Panc1 (cell line): ENCODE measurements at regions not wholly inside any gene's neighbourhood (a gene's known extent, or its start where the extent isn't known, plus 50 kb on each side); places are given as distances from the start of the nearest gene placed in this dataset.

Source experiments
- ATAC-seq: fragments of 200-7000 bp; cut with Tn5 transposase; 2 replicates; pipeline ENCODE4 v1.9.1; 2020; ENCODE audit warnings: mild to moderate bottlenecking, moderate library complexity
- BruUV-seq: library from RNA; stranded (reverse); fragments of 400-500 nt; replicated peaks from 2 replicates; lab custom pipeline; 2021; lab: Mats Ljungman, UMichigan
- CTCF ChIA-PET: fragments of 300-600 bp; sonication (Branson Sonifier 250); formaldehyde crosslinking; loops from one replicate; lab custom pipeline; 2022; ENCODE audit warnings: antibody characterized with exemption; lab: Charles Lee
- POLR2A ChIA-PET: fragments of 300-600 bp; sonication (Branson Sonifier 250); formaldehyde crosslinking; loops from one replicate; lab custom pipeline; 2022; ENCODE audit warnings: antibody characterized with exemption; lab: Charles Lee
- DNase-seq: peaks from one replicate; pipeline ENCODE4 v3.0.0-alpha.2; 2010; ENCODE audit warnings: low read depth, low spot score
- H3K27ac ChIP-seq: 2 replicates; pipeline ENCODE4 v1.5.1; 2011; ENCODE audit warnings: mild to moderate bottlenecking, low read length, inconsistent platforms
- H3K27me3 ChIP-seq: fragments of 200-500 bp; sonication (Bioruptor generic); 2 replicates; pipeline ENCODE4 v1.6.0; 2014; ENCODE audit warnings: low read length, inconsistent platforms; ENCODE audit not compliant: control insufficient read depth, insufficient read depth
- H3K36me3 ChIP-seq: fragments of 200-500 bp; sonication (Bioruptor generic); 2 replicates; pipeline ENCODE4 v1.5.1; 2014; ENCODE audit warnings: inconsistent platforms, mild to moderate bottlenecking, low read length, moderate library complexity; ENCODE audit not compliant: control insufficient read depth, insufficient read depth
- H3K4me1 ChIP-seq: 2 replicates; pipeline ENCODE4 v1.5.1; 2011; ENCODE audit warnings: inconsistent platforms, mild to moderate bottlenecking, low read length, moderate library complexity; ENCODE audit not compliant: control insufficient read depth, insufficient read depth
- H3K4me3 ChIP-seq, 2 experiments: 2 replicates each; pipeline ENCODE4 v1.5.1; 2011 to 2012; ENCODE audit warnings: low read depth in 2 of 2, low read length in 2 of 2, mild to moderate bottlenecking in 2 of 2, inconsistent platforms in 1 of 2, moderate library complexity in 1 of 2
- H3K9me3 ChIP-seq: fragments of 200-500 bp; sonication (Bioruptor generic); 2 replicates; pipeline ENCODE4 v1.5.1; 2014; ENCODE audit warnings: low read depth, mild to moderate bottlenecking, inconsistent platforms, low read length, moderate library complexity; ENCODE audit not compliant: control insufficient read depth, insufficient read depth
- CTCF ChIP-seq: fragments of 450-650 bp; IDR thresholded peaks from 2 replicates; pipeline ENCODE4 v1.5.1; 2017; ENCODE audit warnings: mild to moderate bottlenecking
- POLR2AphosphoS5 ChIP-seq: IDR thresholded peaks from 2 replicates; pipeline ENCODE4 v1.6.1; 2012; ENCODE audit warnings: mild to moderate bottlenecking, low read depth, low read length, moderate library complexity
- REST ChIP-seq, 2 experiments: IDR thresholded peaks; 2 replicates each; pipeline ENCODE4 v1.6.1; 2011 to 2012; ENCODE audit warnings: low read depth in 2 of 2, control low read depth in 1 of 2, low read length in 1 of 2, mild to moderate bottlenecking in 1 of 2, moderate library complexity in 1 of 2; ENCODE audit not compliant: insufficient read depth in 1 of 2
- SIN3A ChIP-seq: IDR thresholded peaks from 2 replicates; pipeline ENCODE4 v1.6.1; 2012; ENCODE audit warnings: low read depth, mild to moderate bottlenecking, low read length, moderate library complexity, borderline replicate concordance; ENCODE audit not compliant: insufficient read depth
- TCF7L2 ChIP-seq: IDR thresholded peaks from 2 replicates; pipeline ENCODE4 v1.6.1; 2011; ENCODE audit warnings: mild to moderate bottlenecking, low read depth, low read length, inconsistent platforms
- in situ Hi-C: cut with HindIII; loops from 2 replicates; pipeline ENCODE4 v1.10.0; 2016; ENCODE audit warnings: low sequenced_read_pairs, low pct_unique_long_range_greater_than_20kb
- intact Hi-C: fragments of 100-400 bp; cut with micrococcal nuclease; formaldehyde crosslinking; loops from one replicate; pipeline ENCODE4 v1.10.0; 2022; ENCODE audit not compliant: unreplicated experiment

GRCh38 chr5:119840175-119840574 lies 210.8 kb downstream of the FAM170A start:
- BruUV-seq, result no TSS peak
- POLR2A ChIA-PET, result no interaction called here
- Histone ChIP-seq H3K9me3 (no peaks in the 10 kb centered on the region), H3K4me1 (no peaks in the 10 kb centered on the region), H3K4me3 (no peak overlapping the region), H3K27me3 (no peaks in the 10 kb centered on the region), H3K27ac (no peak overlapping the region), H3K36me3 (no peaks in the 10 kb centered on the region)
- DNase-seq (no peak), ATAC-seq (no peak)
- TF ChIP-seq REST (IDR thresholded peaks at IDR 0.05; ENCODE audit: insufficient read depth in 1 of 2, low read depth in 2 of 2, low read length in 1 of 2) (no peak), CTCF (no peak), TCF7L2 (no peak), SIN3A (no peak), POLR2AphosphoS5 (no peak)
- intact Hi-C loops (no loop called here), in situ Hi-C loops (no loop called here)
- CTCF ChIA-PET, result no interaction called here

GRCh38 chr5:119852140-119852539 lies 222.8 kb downstream of the FAM170A start:
- CTCF ChIA-PET, result no interaction called here

More at GRCh38 chr5:119852140-119852539, 222.8 kb downstream of the FAM170A start:
- TF ChIP-seq POLR2AphosphoS5 (no peak), SIN3A (no peak), CTCF (no peak), REST (IDR thresholded peaks at IDR 0.05; ENCODE audit: insufficient read depth in 1 of 2, low read depth in 2 of 2, low read length in 1 of 2) (no peak), TCF7L2 (no peak)
- H3K4me1 ChIP-seq, result no peaks in the 10 kb centered on the region
- intact Hi-C loops, result no loop called here
- no peak for ATAC-seq
- no peak overlapping the region for H3K4me3 ChIP-seq
- BruUV-seq, result no TSS peak
- no peaks in the 10 kb centered on the region for H3K36me3 ChIP-seq
- no peaks in the 10 kb centered on the region for H3K9me3 ChIP-seq
- POLR2A ChIA-PET, result no interaction called here
- no peak overlapping the region for H3K27ac ChIP-seq
- in situ Hi-C loops, result no loop called here
- DNase-seq, result no peak
- no peaks in the 10 kb centered on the region for H3K27me3 ChIP-seq
